ENCODE measurements at regions not wholly inside any gene's neighbourhood (a gene's known extent, or its start where the extent isn't known, plus 50 kb on each side); places are given as distances from the start of the nearest gene placed in this dataset.
"Not testable (repeated sequence)": the region's sequence is repeated elsewhere in the genome, so short reads cannot be mapped to it uniquely, and the experiment has no call there.

- Histone ChIP-seq H3K27ac (ENCODE audit: low read depth, low read length) (no peak overlapping the region), H3K9ac (ENCODE audit: low read length) (no peak overlapping the region), H3K4me3 (ENCODE audit: low read length) (no peak overlapping the region), H3K4me1 (ENCODE audit: control insufficient read depth, insufficient read depth, low read length) (no peaks in the 10 kb centered on the region), H3K36me3 (ENCODE audit: control insufficient read depth, insufficient read depth, low read length) (no peaks in the 10 kb centered on the region), H3K27me3 (ENCODE audit: control insufficient read depth, insufficient read depth, low read length) (no peaks in the 10 kb centered on the region)
Measured at GRCh38 chr12:18823461-18823860, 85.5 kb downstream of the CAPZA3 start.

- Histone ChIP-seq H3K27ac (ENCODE audit: low read depth, low read length) (no peak overlapping the region), H3K27me3 (ENCODE audit: control insufficient read depth, insufficient read depth, low read length) (no peaks in the 10 kb centered on the region), H3K4me3 (ENCODE audit: low read length) (no peak overlapping the region), H3K9ac (ENCODE audit: low read length) (no peak overlapping the region), H3K36me3 (ENCODE audit: control insufficient read depth, insufficient read depth, low read length) (no peaks in the 10 kb centered on the region), H3K4me1 (ENCODE audit: control insufficient read depth, insufficient read depth, low read length) (no peaks in the 10 kb centered on the region)
Measured at GRCh38 chr12:18824287-18824686, 86.4 kb downstream of the CAPZA3 start.

GRCh38 chr12:18825138-18825537, 87.2 kb downstream of the CAPZA3 start:
- Histone ChIP-seq H3K27me3 (ENCODE audit: control insufficient read depth, insufficient read depth, low read length) (no peaks in the 10 kb centered on the region), H3K27ac (ENCODE audit: low read depth, low read length) (no peak overlapping the region), H3K4me3 (ENCODE audit: low read length) (no peak overlapping the region), H3K36me3 (ENCODE audit: control insufficient read depth, insufficient read depth, low read length) (no peaks in the 10 kb centered on the region), H3K9ac (ENCODE audit: low read length) (no peak overlapping the region), H3K4me1 (ENCODE audit: control insufficient read depth, insufficient read depth, low read length) (no peaks in the 10 kb centered on the region)

- Histone ChIP-seq H3K9ac (ENCODE audit: low read length) (no peak overlapping the region), H3K4me3 (ENCODE audit: low read length) (no peak overlapping the region), H3K36me3 (ENCODE audit: control insufficient read depth, insufficient read depth, low read length) (no peaks in the 10 kb centered on the region), H3K27ac (ENCODE audit: low read depth, low read length) (no peak overlapping the region), H3K27me3 (ENCODE audit: control insufficient read depth, insufficient read depth, low read length) (no peaks in the 10 kb centered on the region), H3K4me1 (ENCODE audit: control insufficient read depth, insufficient read depth, low read length) (no peaks in the 10 kb centered on the region)
Measured at GRCh38 chr12:18827913-18828312, 90.0 kb downstream of the CAPZA3 start.

- no peaks in the 10 kb centered on the region for H3K36me3 ChIP-seq (ENCODE audit: control insufficient read depth, insufficient read depth, low read length)
- H3K9ac ChIP-seq (ENCODE audit: low read length): no peak overlapping the region
- no peak overlapping the region for H3K4me3 ChIP-seq (ENCODE audit: low read length)
- no peaks in the 10 kb centered on the region for H3K27me3 ChIP-seq (ENCODE audit: control insufficient read depth, insufficient read depth, low read length)
- H3K27ac ChIP-seq (ENCODE audit: low read depth, low read length): no peak overlapping the region
- H3K4me1 ChIP-seq (ENCODE audit: control insufficient read depth, insufficient read depth, low read length): no peaks in the 10 kb centered on the region
Measured at GRCh38 chr12:18828483-18828882, 90.6 kb downstream of the CAPZA3 start.

- Histone ChIP-seq H3K36me3 (ENCODE audit: control insufficient read depth, insufficient read depth, low read length) (no peaks in the 10 kb centered on the region), H3K27ac (ENCODE audit: low read depth, low read length) (no peak overlapping the region), H3K27me3 (ENCODE audit: control insufficient read depth, insufficient read depth, low read length) (no peaks in the 10 kb centered on the region), H3K4me3 (ENCODE audit: low read length) (no peak overlapping the region), H3K4me1 (ENCODE audit: control insufficient read depth, insufficient read depth, low read length) (no peaks in the 10 kb centered on the region), H3K9ac (ENCODE audit: low read length) (no peak overlapping the region)
Measured at GRCh38 chr12:18828987-18829386, 91.1 kb downstream of the CAPZA3 start.

- H3K27me3 ChIP-seq (ENCODE audit: control insufficient read depth, insufficient read depth, low read length); H3K27ac ChIP-seq (ENCODE audit: low read depth, low read length); H3K36me3 ChIP-seq (ENCODE audit: control insufficient read depth, insufficient read depth, low read length); H3K4me3 ChIP-seq (ENCODE audit: low read length); H3K4me1 ChIP-seq (ENCODE audit: control insufficient read depth, insufficient read depth, low read length); H3K9ac ChIP-seq (ENCODE audit: low read length): not testable (repeated sequence)
Measured at GRCh38 chr12:18832932-18833331, 95.0 kb downstream of the CAPZA3 start.

- Histone ChIP-seq H3K27ac (ENCODE audit: low read depth, low read length) (no peak overlapping the region), H3K4me1 (ENCODE audit: control insufficient read depth, insufficient read depth, low read length) (peaks cover 5% of the 10 kb centered on the region), H3K27me3 (ENCODE audit: control insufficient read depth, insufficient read depth, low read length) (no peaks in the 10 kb centered on the region), H3K4me3 (ENCODE audit: low read length) (no peak overlapping the region), H3K36me3 (ENCODE audit: control insufficient read depth, insufficient read depth, low read length) (no peaks in the 10 kb centered on the region), H3K9ac (ENCODE audit: low read length) (no peak overlapping the region)
Measured at GRCh38 chr12:18837025-18837424, 99.1 kb downstream of the CAPZA3 start.

- Histone ChIP-seq H3K4me1 (ENCODE audit: control insufficient read depth, insufficient read depth, low read length) (peaks cover 5% of the 10 kb centered on the region), H3K36me3 (ENCODE audit: control insufficient read depth, insufficient read depth, low read length) (no peaks in the 10 kb centered on the region), H3K27ac (ENCODE audit: low read depth, low read length) (no peak overlapping the region), H3K4me3 (ENCODE audit: low read length) (no peak overlapping the region), H3K27me3 (ENCODE audit: control insufficient read depth, insufficient read depth, low read length) (no peaks in the 10 kb centered on the region), H3K9ac (ENCODE audit: low read length) (no peak overlapping the region)
Measured at GRCh38 chr12:18837505-18837904, 99.6 kb downstream of the CAPZA3 start.

- H3K9ac ChIP-seq (ENCODE audit: low read length); H3K4me1 ChIP-seq (ENCODE audit: control insufficient read depth, insufficient read depth, low read length); H3K27me3 ChIP-seq (ENCODE audit: control insufficient read depth, insufficient read depth, low read length); H3K4me3 ChIP-seq (ENCODE audit: low read length); H3K36me3 ChIP-seq (ENCODE audit: control insufficient read depth, insufficient read depth, low read length); H3K27ac ChIP-seq (ENCODE audit: low read depth, low read length): not testable (repeated sequence)
Measured at GRCh38 chr12:18840997-18841396, 103.1 kb downstream of the CAPZA3 start.

GRCh38 chr12:18849080-18849479, 111.2 kb downstream of the CAPZA3 start:
- H3K27ac ChIP-seq (ENCODE audit: low read depth, low read length): no peak overlapping the region
- H3K4me1 ChIP-seq (ENCODE audit: control insufficient read depth, insufficient read depth, low read length): no peaks in the 10 kb centered on the region
- no peak overlapping the region for H3K4me3 ChIP-seq (ENCODE audit: low read length)
- no peaks in the 10 kb centered on the region for H3K36me3 ChIP-seq (ENCODE audit: control insufficient read depth, insufficient read depth, low read length)
- H3K27me3 ChIP-seq (ENCODE audit: control insufficient read depth, insufficient read depth, low read length): no peaks in the 10 kb centered on the region
- no peak overlapping the region for H3K9ac ChIP-seq (ENCODE audit: low read length)

- Histone ChIP-seq H3K4me1 (ENCODE audit: control insufficient read depth, insufficient read depth, low read length) (no peaks in the 10 kb centered on the region), H3K4me3 (ENCODE audit: low read length) (no peak overlapping the region), H3K36me3 (ENCODE audit: control insufficient read depth, insufficient read depth, low read length) (no peaks in the 10 kb centered on the region), H3K27ac (ENCODE audit: low read depth, low read length) (no peak overlapping the region), H3K9ac (ENCODE audit: low read length) (no peak overlapping the region), H3K27me3 (ENCODE audit: control insufficient read depth, insufficient read depth, low read length) (no peaks in the 10 kb centered on the region)
Measured at GRCh38 chr12:18849761-18850160, 111.8 kb downstream of the CAPZA3 start.

GRCh38 chr12:18850752-18851151, 112.8 kb downstream of the CAPZA3 start:
- no peaks in the 10 kb centered on the region for H3K27me3 ChIP-seq (ENCODE audit: control insufficient read depth, insufficient read depth, low read length)

More at GRCh38 chr12:18850752-18851151, 112.8 kb downstream of the CAPZA3 start:
- Histone ChIP-seq H3K4me3 (ENCODE audit: low read length) (no peak overlapping the region), H3K9ac (ENCODE audit: low read length) (no peak overlapping the region), H3K4me1 (ENCODE audit: control insufficient read depth, insufficient read depth, low read length) (no peaks in the 10 kb centered on the region), H3K27ac (ENCODE audit: low read depth, low read length) (no peak overlapping the region), H3K36me3 (ENCODE audit: control insufficient read depth, insufficient read depth, low read length) (no peaks in the 10 kb centered on the region)
